AG09319 (cell line): ENCODE measurements at regions not wholly inside any gene's neighbourhood (a gene's known extent, or its start where the extent isn't known, plus 50 kb on each side); places are given as distances from the start of the nearest gene placed in this dataset.

Source experiments
- DNase-seq: peaks from one replicate; pipeline ENCODE4 v3.0.0-alpha.2; 2010; ENCODE audit warnings: low read depth; ENCODE audit errors: extremely low read depth
- CTCF ChIP-seq: IDR thresholded peaks from 2 replicates; pipeline ENCODE4 v1.5.1; 2011; ENCODE audit warnings: low read depth, mild to moderate bottlenecking, inconsistent platforms, low read length, moderate library complexity

- DNase-seq = no peak
- TF ChIP-seq CTCF = 0 out of 2 replicates have a peak, but pooled peaks have one; percentile 11
These were observed 67.8 kb upstream of the CAPRIN2 start for GRCh38 chr12:30822385-30823155.

GRCh38 chr12:30820406-30820946 is 65.7 kb upstream of the CAPRIN2 start:
- no peak for DNase-seq
- TF ChIP-seq CTCF = no peak

GRCh38 chr12:30818562-30818961 is 63.8 kb upstream of the CAPRIN2 start:
- no peak for TF ChIP-seq CTCF
- DNase-seq = no peak

- TF ChIP-seq CTCF = no peak
- no peak for DNase-seq
These were observed 62.2 kb upstream of the CAPRIN2 start for GRCh38 chr12:30816742-30817465.

GRCh38 chr12:30814295-30814655 is 59.5 kb upstream of the CAPRIN2 start:
- no peak for DNase-seq
- no peak for TF ChIP-seq CTCF

GRCh38 chr12:30813525-30814294 is 59.0 kb upstream of the CAPRIN2 start:
- DNase-seq = no peak
- TF ChIP-seq CTCF = no peak
